ENCODE measurements at regions not wholly inside any gene's neighbourhood (a gene's known extent, or its start where the extent isn't known, plus 50 kb on each side); places are given as distances from the start of the nearest gene placed in this dataset.

- H3K4me3 Mint-ChIP-seq (ENCODE audit: unreplicated experiment), result no peak overlapping the region
- H3K36me3 Mint-ChIP-seq (ENCODE audit: unreplicated experiment), result no peaks in the 10 kb centered on the region
- H3K9me3 Mint-ChIP-seq (ENCODE audit: unreplicated experiment), result no peaks in the 10 kb centered on the region
- H3K27me3 Mint-ChIP-seq (ENCODE audit: unreplicated experiment), result peaks cover 2% of the 10 kb centered on the region
- no peaks in the 10 kb centered on the region for H3K4me1 Mint-ChIP-seq (ENCODE audit: low read depth, unreplicated experiment)
- TF ChIP-seq, protein P1, sequence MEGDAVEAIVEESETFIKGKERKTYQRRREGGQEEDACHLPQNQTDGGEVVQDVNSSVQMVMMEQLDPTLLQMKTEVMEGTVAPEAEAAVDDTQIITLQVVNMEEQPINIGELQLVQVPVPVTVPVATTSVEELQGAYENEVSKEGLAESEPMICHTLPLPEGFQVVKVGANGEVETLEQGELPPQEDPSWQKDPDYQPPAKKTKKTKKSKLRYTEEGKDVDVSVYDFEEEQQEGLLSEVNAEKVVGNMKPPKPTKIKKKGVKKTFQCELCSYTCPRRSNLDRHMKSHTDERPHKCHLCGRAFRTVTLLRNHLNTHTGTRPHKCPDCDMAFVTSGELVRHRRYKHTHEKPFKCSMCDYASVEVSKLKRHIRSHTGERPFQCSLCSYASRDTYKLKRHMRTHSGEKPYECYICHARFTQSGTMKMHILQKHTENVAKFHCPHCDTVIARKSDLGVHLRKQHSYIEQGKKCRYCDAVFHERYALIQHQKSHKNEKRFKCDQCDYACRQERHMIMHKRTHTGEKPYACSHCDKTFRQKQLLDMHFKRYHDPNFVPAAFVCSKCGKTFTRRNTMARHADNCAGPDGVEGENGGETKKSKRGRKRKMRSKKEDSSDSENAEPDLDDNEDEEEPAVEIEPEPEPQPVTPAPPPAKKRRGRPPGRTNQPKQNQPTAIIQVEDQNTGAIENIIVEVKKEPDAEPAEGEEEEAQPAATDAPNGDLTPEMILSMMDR (IDR thresholded peaks at IDR 0.05; ENCODE audit: partially characterized antibody, unreplicated experiment), result no peak
- H3K27ac Mint-ChIP-seq (ENCODE audit: unreplicated experiment), result no peak overlapping the region
- DNase-seq, result no peak
These were observed 99.4 kb upstream of the STK26 start for GRCh38 chrX:131923614-131924250.

DNA sequence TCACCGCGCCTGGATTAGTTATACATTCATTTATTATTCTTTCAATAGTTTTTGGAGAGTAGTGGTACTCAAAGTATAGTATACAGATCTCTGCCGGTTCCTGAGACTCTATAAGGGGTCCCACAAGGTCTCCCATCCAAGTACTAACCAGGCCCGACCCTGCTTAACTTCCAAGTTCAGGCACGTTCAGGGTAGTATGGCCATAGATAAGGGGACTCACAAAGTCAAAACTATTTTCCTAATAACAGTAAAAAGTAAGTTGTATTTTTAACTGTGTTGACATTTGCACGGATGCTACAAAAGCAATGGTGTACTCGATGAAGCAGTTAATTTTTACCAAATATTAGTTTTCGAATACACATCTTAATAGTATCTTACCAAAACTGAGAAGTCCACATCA lies 84.4 kb upstream of the STK26 start:
- DNase-seq, result no peak
- Mint-ChIP-seq H3K27ac (ENCODE audit: unreplicated experiment) (no peak overlapping the region), H3K27me3 (ENCODE audit: unreplicated experiment) (no peaks in the 10 kb centered on the region), H3K36me3 (ENCODE audit: unreplicated experiment) (no peaks in the 10 kb centered on the region), H3K4me3 (ENCODE audit: unreplicated experiment) (no peak overlapping the region), H3K9me3 (ENCODE audit: unreplicated experiment) (no peaks in the 10 kb centered on the region), H3K4me1 (ENCODE audit: low read depth, unreplicated experiment) (no peaks in the 10 kb centered on the region)
- TF ChIP-seq, protein P1 (IDR thresholded peaks at IDR 0.05; ENCODE audit: partially characterized antibody, unreplicated experiment), result no peak

DNA sequence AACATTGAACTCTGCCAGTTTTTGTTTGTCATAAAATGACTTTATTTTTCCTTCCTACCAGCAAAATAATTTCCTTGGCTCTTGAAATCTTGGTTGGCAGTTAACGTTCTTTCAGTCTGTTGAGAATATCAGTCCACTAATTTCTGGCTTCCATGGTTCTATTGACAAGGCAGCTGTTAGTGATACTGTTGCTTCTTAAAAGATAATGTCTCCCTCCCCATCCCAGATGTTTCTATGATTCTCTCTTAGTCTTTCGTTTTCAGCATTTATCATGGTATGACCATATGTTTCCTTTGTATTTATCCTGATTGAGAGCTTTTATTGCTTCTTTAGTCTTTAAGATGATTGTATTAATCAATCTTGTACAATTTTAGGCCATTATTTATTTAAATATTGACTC lies 81.1 kb upstream of the STK26 start:
- Mint-ChIP-seq H3K27me3 (ENCODE audit: unreplicated experiment) (no peaks in the 10 kb centered on the region), H3K9me3 (ENCODE audit: unreplicated experiment) (no peaks in the 10 kb centered on the region), H3K27ac (ENCODE audit: unreplicated experiment) (no peak overlapping the region), H3K36me3 (ENCODE audit: unreplicated experiment) (no peaks in the 10 kb centered on the region), H3K4me3 (ENCODE audit: unreplicated experiment) (no peak overlapping the region), H3K4me1 (ENCODE audit: low read depth, unreplicated experiment) (no peaks in the 10 kb centered on the region)
- TF ChIP-seq, protein P1 (IDR thresholded peaks at IDR 0.05; ENCODE audit: partially characterized antibody, unreplicated experiment), result no peak
- DNase-seq, result no peak

GRCh38 chrX:131944936-131945902 lies 77.9 kb upstream of the STK26 start:
- H3K4me1 Mint-ChIP-seq (ENCODE audit: low read depth, unreplicated experiment), result no peaks in the 10 kb centered on the region
- TF ChIP-seq, protein P1 (IDR thresholded peaks at IDR 0.05; ENCODE audit: partially characterized antibody, unreplicated experiment), result no peak
- no peak overlapping the region for H3K27ac Mint-ChIP-seq (ENCODE audit: unreplicated experiment)
- no peak overlapping the region for H3K4me3 Mint-ChIP-seq (ENCODE audit: unreplicated experiment)
- H3K27me3 Mint-ChIP-seq (ENCODE audit: unreplicated experiment), result no peaks in the 10 kb centered on the region
- no peak for DNase-seq
- no peaks in the 10 kb centered on the region for H3K36me3 Mint-ChIP-seq (ENCODE audit: unreplicated experiment)
- H3K9me3 Mint-ChIP-seq (ENCODE audit: unreplicated experiment), result no peaks in the 10 kb centered on the region

DNA sequence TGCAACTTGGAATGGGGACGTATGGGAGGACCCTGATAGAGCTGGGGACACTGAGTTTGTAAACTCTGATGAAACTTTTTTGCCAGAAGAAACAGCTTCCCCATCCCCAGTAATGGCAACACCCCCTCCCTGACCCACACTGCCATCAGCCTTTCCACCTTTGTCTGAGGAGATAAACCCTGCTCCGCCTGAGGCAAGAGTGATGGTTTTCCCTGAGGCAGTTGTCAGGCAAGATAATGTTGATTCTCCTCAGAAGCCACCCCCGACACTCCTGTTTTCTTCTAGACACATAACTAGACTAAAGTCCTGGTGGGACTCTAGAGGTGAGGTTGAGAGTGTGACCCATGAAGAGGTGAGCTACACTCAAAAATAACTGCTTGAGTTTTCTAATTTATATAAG lies 71.9 kb upstream of the STK26 start:
- H3K9me3 Mint-ChIP-seq (ENCODE audit: unreplicated experiment), result no peaks in the 10 kb centered on the region

More for the DNA sequence above, 71.9 kb upstream of the STK26 start:
- no peak overlapping the region for H3K27ac Mint-ChIP-seq (ENCODE audit: unreplicated experiment)
- no peak overlapping the region for H3K4me3 Mint-ChIP-seq (ENCODE audit: unreplicated experiment)
- no peaks in the 10 kb centered on the region for H3K36me3 Mint-ChIP-seq (ENCODE audit: unreplicated experiment)
- H3K27me3 Mint-ChIP-seq (ENCODE audit: unreplicated experiment), result no peaks in the 10 kb centered on the region
- no peaks in the 10 kb centered on the region for H3K4me1 Mint-ChIP-seq (ENCODE audit: low read depth, unreplicated experiment)
- TF ChIP-seq, protein P1 (IDR thresholded peaks at IDR 0.05; ENCODE audit: partially characterized antibody, unreplicated experiment), result no peak
- no peak for DNase-seq
